ENCODE measurements at regions not wholly inside any gene's neighbourhood (a gene's known extent, or its start where the extent isn't known, plus 50 kb on each side); places are given as distances from the start of the nearest gene placed in this dataset.

DNA sequence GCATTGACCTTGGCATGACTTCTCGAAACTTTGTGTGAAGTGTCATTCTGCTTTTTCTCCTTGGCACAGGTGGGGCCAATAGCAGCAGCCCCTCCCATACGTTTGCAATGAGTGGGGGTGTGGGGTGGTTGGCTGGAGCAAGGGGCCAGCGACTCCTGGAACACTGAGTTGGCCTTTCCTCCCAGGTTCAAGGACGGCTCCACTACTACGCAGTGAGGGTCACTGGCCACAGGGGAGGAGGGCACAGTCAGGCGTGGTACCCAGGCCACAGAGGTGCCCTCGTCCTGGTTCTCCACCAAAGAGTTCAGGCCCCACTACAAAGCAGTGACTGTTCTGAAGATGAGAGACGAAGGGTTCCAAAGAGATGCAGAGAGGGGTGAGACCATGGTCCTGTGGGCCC is 70.6 kb upstream of the OTOS start:
- no peak for TF ChIP-seq POLR2A (IDR thresholded peaks at IDR 0.05)
- TF ChIP-seq, protein P1, sequence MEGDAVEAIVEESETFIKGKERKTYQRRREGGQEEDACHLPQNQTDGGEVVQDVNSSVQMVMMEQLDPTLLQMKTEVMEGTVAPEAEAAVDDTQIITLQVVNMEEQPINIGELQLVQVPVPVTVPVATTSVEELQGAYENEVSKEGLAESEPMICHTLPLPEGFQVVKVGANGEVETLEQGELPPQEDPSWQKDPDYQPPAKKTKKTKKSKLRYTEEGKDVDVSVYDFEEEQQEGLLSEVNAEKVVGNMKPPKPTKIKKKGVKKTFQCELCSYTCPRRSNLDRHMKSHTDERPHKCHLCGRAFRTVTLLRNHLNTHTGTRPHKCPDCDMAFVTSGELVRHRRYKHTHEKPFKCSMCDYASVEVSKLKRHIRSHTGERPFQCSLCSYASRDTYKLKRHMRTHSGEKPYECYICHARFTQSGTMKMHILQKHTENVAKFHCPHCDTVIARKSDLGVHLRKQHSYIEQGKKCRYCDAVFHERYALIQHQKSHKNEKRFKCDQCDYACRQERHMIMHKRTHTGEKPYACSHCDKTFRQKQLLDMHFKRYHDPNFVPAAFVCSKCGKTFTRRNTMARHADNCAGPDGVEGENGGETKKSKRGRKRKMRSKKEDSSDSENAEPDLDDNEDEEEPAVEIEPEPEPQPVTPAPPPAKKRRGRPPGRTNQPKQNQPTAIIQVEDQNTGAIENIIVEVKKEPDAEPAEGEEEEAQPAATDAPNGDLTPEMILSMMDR (IDR thresholded peaks at IDR 0.05) = no peak
